GM19438 (cell line): ENCODE measurements at regions not wholly inside any gene's neighbourhood (a gene's known extent, or its start where the extent isn't known, plus 50 kb on each side); places are given as distances from the start of the nearest gene placed in this dataset.
"Not testable (repeated sequence)": the region's sequence is repeated elsewhere in the genome, so short reads cannot be mapped to it uniquely, and the experiment has no call there.

Source experiments
- ATAC-seq: cut with Tn5 transposase; IDR thresholded peaks from one replicate; pipeline ENCODE4 v1.9.1; 2021; ENCODE audit warnings: low read depth; ENCODE audit not compliant: unreplicated experiment

DNA sequence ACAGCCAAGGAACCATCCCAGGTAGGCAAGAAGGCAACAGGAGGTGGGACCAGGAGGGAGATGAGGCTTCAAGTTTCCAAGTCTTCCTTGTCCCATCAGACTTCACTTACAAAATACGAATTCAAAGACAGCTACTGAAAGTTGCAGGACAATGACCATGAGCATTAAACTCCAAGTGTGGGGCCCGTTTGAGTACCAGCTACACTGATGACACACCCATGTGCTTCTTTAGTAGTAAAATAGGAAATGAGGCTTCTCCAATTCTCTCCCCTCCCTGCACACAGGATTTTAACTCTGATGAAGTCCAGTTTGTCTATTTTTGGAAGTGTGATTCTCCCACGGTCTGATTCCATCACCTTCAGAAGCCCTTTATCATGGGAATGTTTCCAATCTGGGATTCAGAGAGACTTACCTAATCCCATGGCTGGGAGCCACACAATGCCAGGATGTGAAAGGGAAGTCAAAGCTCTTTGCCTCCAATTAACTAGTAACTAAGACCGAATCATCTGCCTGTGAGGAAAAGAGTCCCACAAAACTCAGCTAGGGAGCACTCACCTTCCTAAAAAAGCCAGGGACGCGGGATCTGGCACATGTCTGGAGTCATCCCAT lies 222.8 kb upstream of the MSX2 start:
- ATAC-seq: no peak

DNA sequence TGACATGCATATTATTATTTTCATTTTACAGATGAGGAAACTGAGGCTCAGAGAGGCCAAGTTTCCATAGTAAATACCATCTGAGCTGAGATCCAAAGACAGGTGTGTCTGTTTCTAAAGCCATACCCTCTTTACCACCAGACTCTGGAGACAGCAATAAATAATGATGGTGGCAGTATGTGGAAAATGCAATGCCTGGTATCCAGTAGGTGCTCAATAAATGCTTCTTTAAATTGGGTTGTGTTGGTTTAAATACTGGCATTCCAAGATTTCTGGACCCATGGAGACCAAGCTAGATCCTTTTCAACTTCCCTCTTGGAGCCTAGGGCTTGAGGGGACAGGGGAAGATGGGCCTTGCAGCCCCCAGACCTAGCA lies 221.3 kb upstream of the MSX2 start:
- ATAC-seq: no peak

DNA sequence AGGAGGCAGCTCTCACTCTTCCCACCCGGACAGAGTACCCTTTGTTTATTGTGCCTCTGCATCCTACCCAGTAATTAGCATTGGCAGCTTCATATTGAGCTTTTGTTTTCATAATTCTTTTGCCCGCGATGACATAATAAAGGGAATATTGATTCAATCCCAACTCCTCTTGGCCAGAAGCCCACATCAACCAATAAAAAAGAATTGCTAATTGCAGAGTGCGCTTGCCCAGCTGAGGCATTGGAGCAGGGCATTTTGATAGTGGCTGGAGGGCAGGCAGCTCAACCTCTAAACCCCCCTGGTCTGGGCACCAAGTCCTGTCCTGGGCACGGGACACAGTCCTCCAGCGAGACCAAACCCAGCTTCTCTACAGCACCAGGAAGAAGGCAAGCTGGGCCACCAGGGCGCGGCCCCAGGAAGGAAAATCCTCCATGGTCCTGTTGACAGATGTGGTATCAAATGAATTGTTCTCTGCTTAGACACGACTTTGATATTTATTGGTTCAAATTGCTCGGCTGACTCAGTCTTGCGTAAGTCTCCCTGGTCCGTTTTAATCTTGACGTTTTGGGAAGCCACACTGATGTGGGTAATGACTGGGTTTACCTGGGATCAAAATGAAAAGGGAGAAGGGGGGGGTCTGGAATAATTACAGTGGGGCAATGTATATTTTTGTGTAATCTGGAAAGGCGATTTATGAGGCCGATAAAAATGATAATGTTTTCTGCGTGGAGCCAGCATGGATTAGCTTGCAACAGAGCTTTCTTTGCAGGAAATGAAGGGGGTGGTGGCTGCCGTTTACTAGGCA lies 220.7 kb upstream of the MSX2 start:
- no peak for ATAC-seq

DNA sequence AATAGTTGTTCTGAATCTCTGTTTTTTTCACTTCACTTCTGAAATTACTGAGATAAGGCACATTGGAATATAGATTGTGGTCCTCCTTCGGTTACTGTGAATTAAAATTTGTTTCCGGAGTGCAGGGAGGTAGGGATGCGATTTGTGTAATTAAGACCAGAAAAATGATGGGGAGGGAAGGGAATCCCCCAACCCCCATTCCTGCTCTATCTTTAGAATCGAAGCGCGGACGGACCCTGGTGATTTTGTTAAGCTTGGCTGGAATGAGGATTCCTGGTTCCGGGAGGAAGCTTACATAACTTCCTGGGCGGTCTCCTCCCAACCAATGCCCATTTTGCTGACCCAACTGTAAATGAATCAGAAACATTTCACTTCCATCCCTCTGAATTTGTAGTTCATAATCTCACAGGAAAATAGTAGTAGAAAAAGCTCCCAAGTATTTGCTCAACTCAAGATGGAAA lies 220.1 kb upstream of the MSX2 start:
- no peak for ATAC-seq

DNA sequence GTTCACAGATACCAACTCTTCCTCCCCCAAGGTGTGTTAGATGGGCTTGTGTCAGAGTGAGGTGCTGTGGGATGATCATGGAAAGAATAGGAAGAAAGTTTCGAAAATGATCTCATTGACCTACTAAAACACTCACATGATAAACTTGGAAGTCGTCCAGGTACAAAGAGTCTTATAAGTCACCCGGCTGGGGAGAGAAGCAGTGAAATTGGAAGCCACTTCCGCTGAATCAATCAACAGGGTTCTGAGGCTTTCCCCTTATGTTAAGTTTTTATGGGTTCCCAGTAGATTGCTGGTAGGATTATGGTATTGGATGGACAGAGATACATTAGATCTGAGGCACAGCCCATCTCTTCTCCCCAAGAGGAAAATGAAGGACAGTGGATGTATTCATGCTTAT lies 218.8 kb upstream of the MSX2 start:
- no peak for ATAC-seq

DNA sequence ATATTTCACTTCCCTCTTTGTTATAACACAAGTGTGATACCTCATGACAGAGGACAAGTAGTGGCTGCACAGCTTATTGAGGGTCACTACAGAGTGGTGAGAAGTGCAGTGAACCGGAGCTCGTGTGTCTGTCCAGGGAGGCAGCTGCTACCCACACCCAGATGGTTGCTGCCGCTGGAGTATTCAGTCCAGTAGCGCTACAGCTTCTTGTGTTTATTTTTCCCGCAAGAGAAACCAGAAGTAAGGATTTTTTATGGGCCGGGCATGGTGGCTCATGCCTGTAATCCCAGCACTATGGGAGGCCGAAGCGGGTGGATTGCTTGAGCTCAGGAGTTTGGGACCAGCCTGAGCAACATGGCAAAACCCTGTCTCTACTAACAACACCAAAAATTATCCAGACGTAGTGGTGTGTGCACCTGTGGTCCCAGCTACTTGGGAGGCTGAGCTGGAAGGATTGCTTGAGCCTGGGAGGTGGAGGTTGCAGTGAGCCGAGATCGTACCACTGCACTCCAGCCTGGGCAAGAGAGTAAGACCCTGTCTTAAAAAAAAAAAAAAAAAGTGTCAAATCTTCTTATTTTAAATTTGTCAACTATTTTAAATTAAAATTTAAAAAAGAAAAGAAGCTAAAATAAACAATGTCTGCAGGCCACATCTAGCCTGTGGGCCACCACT lies 213.5 kb upstream of the MSX2 start:
- ATAC-seq: not testable (repeated sequence)

DNA sequence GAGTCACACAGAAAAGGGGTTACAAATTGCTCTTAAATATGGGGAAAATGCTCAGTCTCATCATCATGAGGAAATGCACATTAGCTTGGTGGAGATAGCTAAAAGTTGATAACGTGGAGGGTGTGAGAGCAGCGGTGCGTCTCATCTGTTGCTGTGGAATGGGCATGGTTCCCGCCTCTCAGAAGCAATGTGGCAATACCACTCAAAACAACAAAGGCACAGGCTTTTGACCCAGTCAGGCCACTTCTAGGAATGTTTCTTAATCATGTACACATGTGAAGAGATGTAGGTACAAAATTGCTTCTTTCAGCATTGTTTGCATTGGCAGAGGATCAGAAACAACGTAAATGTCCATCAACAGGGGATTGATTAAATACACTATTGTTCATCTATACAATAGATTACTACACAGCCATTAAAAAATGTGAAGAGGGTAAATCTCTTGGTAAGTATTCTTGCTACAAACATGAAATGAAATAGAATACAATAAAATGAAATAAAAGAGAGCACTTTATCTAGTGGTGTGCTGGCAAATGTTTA lies 212.6 kb upstream of the MSX2 start:
- ATAC-seq: no peak

DNA sequence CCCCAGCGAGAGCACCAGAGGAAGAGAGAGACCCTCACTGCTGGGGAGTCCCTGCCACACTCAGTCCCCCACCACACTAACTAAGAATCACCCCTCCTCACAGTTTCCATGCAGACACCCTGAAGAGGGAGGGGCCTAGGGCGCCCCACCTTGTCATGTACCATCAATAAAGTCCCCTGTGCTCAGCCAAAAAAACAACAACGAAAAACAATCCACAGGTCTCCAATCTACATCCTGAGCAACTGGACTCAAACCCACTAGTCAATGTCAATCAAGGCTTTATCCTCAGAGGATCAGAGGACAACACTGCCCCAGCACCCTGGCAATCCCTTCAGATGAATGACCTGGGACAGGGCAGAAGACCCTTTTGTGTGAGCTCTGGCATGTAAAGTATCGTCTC lies 210.1 kb upstream of the MSX2 start:
- no peak for ATAC-seq

DNA sequence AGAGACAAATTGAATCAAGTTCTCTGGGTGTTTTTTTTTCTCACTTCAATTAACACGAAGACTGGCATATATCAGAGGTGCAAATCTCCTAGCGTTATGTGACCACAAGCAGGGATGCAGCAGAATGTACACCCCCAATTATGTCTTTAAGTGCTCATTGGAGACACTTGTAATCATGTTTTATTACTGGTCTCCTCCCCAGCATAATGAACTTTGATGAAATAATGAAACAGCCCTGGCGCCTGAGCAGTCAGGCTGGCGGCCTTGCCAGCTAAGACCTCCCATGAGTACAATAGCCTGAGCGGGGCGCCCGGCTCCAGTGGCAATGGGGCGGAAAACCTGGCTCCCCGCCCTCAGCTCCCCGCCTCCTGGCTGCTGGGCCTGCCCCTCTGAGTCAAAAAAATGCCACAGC lies 209.4 kb upstream of the MSX2 start:
- ATAC-seq: no peak

DNA sequence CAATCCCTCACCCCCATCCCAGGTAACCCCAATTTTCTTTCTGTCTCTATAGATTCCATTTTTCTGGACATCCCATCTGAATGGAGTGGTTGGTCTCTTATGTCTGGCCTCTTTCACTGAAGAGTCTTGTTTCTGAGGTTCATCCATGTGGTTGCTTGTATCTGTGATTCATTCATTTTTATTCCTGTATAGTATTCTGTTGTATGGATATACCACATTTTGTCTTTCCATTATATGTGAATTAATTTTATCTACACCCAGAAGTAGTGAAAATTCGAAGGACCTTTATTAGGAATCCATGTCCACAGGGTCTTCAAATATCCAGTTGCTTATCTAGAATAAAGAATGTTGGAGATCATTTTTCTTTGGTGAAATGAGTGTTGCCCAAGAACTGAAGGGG lies 207.6 kb upstream of the MSX2 start:
- no peak for ATAC-seq

DNA sequence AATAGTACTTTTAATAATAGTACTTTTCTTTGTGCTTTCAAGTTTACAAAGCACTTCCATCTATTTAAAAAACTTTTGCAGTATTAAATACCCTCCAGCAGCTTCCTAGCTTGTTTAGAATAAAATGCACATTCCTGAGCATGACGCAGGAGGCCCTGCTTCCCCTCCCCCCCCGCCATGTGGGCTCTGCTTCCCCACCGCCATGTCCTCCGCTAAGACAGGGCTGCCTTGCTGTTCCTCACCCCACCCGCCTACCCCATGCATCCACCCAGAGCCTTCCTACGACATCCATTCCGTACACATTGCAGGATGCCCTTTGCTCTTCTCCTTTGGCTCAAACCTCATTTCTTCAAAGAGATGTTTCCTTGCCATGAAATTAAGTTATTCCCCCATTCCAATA lies 205.9 kb upstream of the MSX2 start:
- no peak for ATAC-seq

DNA sequence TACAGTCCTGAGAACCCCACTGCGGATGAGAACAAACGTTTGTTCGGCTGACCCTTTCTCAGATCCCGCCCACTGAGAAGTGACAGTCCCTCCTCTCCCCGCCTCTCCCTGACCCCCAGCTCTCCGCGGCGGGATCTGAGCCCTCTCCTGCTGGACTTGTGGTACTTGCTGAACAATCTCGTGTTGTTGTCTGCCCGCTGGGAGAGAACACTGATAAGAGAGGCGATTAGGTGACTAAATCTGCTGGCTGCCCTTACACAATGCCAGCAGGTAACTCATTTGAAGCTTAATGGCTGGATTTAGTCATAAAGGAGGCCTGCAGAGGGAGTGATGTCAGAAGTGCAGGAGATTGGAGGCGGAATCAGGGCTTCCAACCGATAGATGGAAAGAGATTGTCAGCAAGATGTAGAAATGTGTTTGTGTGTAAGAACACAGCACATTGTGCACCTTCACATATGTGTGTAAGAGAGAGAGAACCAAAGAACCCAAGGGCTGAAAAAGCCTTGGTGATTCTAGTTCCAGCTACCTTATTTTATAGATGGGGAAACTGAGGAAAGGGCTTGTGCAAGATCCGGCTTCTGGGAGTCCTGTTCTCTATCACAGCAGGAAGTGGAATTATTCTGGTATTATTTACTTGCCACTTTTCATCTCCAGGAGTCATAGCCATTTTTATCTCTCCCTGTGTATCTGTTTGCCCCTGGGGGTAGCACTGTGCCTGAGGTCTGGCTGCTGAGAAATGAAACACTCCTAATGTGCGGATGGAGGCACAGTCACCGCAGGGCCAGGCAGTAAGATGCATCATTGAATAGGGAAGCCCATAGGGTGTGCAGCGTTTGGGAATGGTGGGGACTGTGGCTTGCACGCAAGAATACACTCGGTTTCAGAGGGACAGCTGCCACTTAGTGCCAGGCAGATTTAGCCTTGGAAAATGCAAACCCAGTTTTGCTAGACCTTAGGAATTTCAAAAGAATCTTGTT lies 203.7 kb upstream of the MSX2 start:
- ATAC-seq: no peak

DNA sequence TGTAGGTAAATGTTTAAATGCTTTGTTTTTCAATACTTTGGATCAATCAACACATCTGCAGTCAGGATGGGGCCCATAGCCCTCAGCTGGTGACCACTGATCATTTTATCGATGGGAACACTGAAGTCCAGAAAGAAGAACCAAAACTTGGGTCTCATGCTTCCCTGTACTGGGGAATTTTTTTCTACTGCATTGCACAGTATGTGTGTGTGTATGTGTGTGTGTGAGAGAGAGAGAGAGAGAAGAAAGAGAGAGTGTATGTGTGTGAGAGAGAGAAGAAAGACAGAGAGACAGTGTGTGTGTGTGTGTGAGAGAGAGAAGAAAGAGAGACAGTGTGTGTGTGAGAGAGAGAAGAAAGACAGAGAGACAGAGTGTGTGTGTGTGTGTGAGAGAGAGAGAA lies 202.9 kb upstream of the MSX2 start:
- ATAC-seq: no peak

DNA sequence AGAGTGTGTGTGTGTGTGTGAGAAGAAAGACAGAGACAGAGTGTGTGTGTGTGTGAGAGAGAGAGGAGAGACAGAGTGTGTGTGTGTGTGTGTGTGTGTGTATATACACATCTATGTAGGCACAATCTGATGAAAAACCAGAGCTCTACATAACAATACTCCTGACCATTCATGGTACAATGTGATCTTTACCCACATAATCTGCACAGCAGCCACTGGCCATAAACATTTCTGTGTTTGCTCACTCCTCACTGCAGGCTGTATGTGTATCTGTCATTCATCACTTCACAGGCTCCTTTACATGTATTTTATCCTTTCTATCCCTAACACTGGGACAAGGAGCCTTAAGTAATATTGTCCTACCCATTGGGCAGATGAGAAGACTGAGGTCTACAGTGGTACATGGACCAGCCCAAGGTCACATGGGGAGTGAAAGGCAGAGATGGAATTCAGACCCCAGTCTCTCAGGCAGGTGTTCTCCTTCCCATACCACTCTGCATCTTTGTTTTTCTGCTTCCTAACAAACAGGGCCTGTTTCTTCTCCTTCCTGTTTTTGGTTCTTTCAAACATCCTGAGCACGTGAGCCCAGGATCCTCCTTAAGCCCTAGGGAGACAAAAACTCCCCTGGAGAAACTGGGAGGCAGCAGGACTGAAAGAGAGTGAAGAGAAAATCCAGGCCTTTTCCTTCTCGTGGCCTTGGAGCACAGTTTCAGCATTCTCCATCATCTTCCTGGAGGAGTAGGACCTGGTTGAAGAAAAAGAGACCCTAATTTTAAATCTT lies 201.7 kb upstream of the MSX2 start:
- ATAC-seq: no peak

DNA sequence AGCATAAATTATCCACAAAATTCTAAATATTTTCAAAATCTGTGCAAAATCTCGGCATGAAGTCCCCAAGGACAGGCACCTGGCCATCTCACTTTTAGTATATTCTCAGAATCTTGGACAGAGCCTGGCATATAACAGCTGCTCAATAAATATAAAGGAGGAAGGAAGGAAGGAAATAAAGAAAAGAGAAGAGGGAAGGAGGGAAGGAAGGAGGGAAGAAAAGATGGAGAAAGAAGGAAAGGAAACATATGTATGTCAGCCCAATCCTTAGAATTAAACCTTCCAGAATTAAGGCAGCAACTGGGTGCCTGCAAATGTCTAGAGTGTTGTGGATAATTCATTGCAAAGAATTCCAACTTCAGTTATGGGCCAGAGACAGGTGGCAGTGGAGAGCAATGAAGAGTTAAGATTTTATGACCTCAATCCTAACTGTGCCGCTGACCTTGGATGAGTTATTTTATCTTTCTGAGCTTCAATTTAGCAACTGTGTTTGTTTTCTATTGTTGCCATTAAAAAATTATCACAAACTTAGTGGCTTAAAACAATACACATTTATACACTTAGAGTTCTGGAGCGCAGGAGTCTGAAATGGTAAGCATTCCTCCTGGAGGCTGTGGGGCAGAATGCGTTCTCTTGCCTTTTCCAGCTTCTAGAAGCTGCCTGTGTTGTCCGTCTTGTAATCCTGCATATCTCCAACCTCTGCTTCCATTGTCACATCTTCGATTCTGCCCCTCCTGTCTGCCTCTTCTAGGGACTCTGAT lies 200.9 kb upstream of the MSX2 start:
- ATAC-seq: no peak

DNA sequence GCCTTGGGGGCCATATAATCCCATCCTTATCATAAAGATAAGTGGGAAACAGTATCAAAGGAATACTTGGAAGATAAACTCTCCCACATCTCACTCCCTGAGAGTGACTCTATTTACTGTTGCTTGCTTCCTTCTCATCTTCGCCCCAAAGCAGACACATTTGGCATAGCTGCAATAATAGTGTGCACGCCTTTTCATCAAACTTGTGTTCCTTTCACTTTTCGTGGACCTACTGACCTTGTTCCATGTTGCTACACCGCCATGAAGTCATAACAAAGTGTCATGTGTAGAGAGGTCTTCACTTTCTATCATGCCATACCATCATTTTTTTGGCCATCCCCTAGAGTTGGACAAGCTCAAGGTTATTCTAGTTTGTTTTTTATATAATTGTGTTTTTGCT lies 200.0 kb upstream of the MSX2 start:
- no peak for ATAC-seq

DNA sequence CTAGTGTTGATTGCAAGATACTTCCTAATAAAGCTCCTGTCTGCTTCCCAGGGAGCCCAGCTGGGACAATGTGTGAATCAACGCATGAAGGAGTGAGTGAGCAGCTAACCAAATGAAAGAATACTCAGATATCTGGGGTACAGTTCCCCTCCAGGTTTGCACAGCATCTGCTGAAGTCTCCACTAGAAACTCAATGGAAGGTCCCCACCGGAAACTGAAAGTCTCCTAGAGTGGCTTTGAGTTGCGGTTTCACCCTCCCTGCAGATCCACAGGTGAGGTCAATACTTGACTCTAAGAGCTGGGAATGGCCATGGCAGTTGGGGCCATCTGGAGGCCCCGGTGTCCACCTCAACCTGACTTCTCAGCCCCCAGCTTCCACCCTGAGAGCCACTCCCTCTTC lies 198.2 kb upstream of the MSX2 start:
- no peak for ATAC-seq

DNA sequence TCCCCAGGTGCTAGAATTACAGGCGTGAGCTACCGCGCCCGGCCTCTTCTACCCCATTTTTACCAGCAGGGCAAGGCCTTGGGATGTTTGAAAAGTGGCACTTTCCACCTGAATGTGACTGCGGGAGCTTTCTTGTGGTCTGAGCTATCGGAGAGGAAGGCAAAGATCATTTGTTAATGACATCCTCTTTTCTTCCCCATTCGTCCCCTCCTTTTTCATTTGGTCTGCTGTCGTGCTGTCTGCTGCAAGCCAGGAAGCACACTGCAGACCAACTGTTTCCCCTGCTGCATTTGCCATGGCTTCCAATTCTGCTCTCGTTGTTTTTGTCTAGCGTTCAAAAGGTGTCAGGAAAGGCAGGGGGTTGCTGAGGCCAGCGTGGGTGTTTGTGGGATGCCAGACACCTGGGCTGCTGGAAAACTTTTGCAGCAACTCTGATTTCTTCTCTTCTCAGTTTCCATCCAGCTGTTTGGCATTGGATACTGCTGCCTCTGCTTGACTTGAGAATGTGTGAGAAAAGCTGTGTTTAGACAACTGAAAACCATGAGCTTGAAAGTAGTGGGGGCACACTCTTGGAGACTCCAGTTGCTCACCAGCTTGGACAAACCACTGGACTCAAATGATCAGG lies 196.4 kb upstream of the MSX2 start:
- ATAC-seq: no peak
